ENCODE measurements at regions not wholly inside any gene's neighbourhood (a gene's known extent, or its start where the extent isn't known, plus 50 kb on each side); places are given as distances from the start of the nearest gene placed in this dataset.

GRCh38 chr9:95763006-95763405, 112.5 kb upstream of the ERCC6L2 start:
- TF ChIP-seq CTCF (conservative IDR thresholded peaks at IDR 0.05) (no peak), ZFX (IDR thresholded peaks at IDR 0.05) (no peak)

All from C4-2B (cell line).